ENCODE measurements at regions not wholly inside any gene's neighbourhood (a gene's known extent, or its start where the extent isn't known, plus 50 kb on each side); places are given as distances from the start of the nearest gene placed in this dataset.

- no peak for TF ChIP-seq CTCF (IDR thresholded peaks at IDR 0.05; ENCODE audit: low read depth, low read length)
- no peaks in the 10 kb centered on the region for H3K27me3 ChIP-seq (ENCODE audit: insufficient read depth, low read depth, severe bottlenecking)
Measured at GRCh38 chr1:234529950-234530237, 50.9 kb upstream of the TARBP1 start.

GRCh38 chr1:234529095-234529949, 50.3 kb upstream of the TARBP1 start:
- TF ChIP-seq CTCF (IDR thresholded peaks at IDR 0.05; ENCODE audit: low read depth, low read length) = no peak
- Histone ChIP-seq H3K27ac (no peak overlapping the region), H3K36me3 (no peaks in the 10 kb centered on the region), H3K4me3 (ENCODE audit: low read depth, low read length) (no peak overlapping the region), H3K9me3 (ENCODE audit: severe bottlenecking) (no peaks in the 10 kb centered on the region), H3K27me3 (ENCODE audit: insufficient read depth, low read depth, severe bottlenecking) (no peaks in the 10 kb centered on the region)
- DNase-seq = no peak

More at GRCh38 chr1:234529950-234530237, 50.9 kb upstream of the TARBP1 start:
- no peaks in the 10 kb centered on the region for H3K9me3 ChIP-seq (ENCODE audit: severe bottlenecking)
- no peaks in the 10 kb centered on the region for H3K36me3 ChIP-seq
- no peak for DNase-seq
- no peak overlapping the region for H3K4me3 ChIP-seq (ENCODE audit: low read depth, low read length)
- no peak overlapping the region for H3K27ac ChIP-seq
